ENCODE measurements at regions not wholly inside any gene's neighbourhood (a gene's known extent, or its start where the extent isn't known, plus 50 kb on each side); places are given as distances from the start of the nearest gene placed in this dataset.

DNA sequence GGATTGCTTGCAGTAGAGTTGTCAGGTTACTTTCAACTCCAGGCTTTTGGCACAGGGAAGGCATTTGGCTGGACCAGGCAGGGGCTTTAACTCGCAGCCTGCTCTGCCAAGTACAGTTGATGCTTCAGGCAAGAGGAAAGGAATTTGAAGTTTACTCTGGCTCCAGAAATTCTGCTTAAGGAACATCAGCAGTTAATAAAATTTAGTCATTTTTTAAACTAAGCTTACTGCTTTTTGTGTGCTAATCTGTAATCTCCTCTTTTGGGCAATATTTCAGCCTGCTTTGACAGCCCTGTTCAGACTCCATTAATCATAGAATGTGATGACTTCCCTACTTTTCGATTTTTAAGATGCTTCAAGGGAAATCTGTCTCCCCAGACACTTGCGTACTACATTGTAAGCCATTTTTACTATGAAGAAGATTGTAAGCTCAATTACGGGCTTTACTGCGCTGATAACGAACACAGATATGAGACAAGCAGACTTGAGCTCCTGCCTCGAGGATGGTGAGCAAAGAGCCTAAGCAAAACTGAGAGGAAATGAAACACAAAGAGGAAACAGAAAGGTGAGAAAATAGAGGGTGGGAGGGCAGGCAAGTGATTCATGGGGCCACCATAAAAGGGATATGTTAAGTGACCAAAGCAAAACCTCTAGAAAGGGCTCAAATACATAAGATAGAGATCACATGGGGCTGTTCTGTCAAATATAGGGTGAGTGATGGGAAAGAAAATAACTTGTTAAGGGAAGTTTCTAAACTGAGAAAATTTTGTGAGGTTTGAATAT is 76.6 kb upstream of the VAV3 start:
- H3K4me3 ChIP-seq (ENCODE audit: low read length), result no peak overlapping the region
- no peak overlapping the region for H3K27ac ChIP-seq (ENCODE audit: low read depth, low read length)
- 86% methylated on average over 7 of the region's 7 CpGs for WGBS
- H3K36me3 ChIP-seq (ENCODE audit: insufficient read depth, low read length), result no peaks in the 10 kb centered on the region
- H3K27me3 ChIP-seq (ENCODE audit: insufficient read depth, low read length), result no peaks in the 10 kb centered on the region
- H3K4me1 ChIP-seq (ENCODE audit: insufficient read depth, low read length), result peaks cover 6% of the 10 kb centered on the region
- H3K9me3 ChIP-seq (ENCODE audit: insufficient read depth, low read depth, low read length), result no peaks in the 10 kb centered on the region
- no peak overlapping the region for H3K9ac ChIP-seq (ENCODE audit: low read depth, low read length)

DNA sequence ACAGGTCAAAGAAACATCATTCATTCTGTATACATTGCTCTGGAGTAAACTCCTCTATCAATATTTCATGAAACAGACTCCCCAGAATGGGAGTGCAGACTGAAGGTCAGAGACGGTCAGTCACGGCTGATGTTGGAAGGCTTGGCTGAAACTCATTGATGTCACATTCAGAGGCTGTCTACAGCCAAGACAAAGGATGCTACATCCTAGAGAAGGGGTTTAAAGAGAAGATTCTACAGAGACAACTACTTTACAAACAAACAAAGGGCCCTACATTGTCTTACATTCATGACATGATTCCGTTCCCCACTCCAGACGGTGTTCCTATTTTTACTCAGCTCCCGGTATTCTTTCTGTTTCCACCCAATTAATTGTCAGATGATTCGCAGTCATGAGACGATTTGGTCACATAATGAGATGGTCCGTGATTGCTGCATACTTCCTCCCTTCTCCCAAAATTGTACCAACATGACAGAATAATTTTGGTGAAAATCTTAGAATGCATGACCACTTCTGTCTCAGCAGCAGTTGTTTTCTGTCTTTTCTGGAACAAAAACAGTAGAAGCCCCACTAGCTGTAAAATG is 73.8 kb upstream of the VAV3 start:
- H3K4me3 ChIP-seq (ENCODE audit: low read length), result no peak overlapping the region
- H3K9me3 ChIP-seq (ENCODE audit: insufficient read depth, low read depth, low read length), result no peaks in the 10 kb centered on the region
- H3K4me1 ChIP-seq (ENCODE audit: insufficient read depth, low read length), result peaks cover 6% of the 10 kb centered on the region
- 92% methylated on average over 8 of the region's 8 CpGs for WGBS
- no peak overlapping the region for H3K27ac ChIP-seq (ENCODE audit: low read depth, low read length)
- H3K9ac ChIP-seq (ENCODE audit: low read depth, low read length), result no peak overlapping the region
- no peaks in the 10 kb centered on the region for H3K36me3 ChIP-seq (ENCODE audit: insufficient read depth, low read length)
- H3K27me3 ChIP-seq (ENCODE audit: insufficient read depth, low read length), result no peaks in the 10 kb centered on the region

DNA sequence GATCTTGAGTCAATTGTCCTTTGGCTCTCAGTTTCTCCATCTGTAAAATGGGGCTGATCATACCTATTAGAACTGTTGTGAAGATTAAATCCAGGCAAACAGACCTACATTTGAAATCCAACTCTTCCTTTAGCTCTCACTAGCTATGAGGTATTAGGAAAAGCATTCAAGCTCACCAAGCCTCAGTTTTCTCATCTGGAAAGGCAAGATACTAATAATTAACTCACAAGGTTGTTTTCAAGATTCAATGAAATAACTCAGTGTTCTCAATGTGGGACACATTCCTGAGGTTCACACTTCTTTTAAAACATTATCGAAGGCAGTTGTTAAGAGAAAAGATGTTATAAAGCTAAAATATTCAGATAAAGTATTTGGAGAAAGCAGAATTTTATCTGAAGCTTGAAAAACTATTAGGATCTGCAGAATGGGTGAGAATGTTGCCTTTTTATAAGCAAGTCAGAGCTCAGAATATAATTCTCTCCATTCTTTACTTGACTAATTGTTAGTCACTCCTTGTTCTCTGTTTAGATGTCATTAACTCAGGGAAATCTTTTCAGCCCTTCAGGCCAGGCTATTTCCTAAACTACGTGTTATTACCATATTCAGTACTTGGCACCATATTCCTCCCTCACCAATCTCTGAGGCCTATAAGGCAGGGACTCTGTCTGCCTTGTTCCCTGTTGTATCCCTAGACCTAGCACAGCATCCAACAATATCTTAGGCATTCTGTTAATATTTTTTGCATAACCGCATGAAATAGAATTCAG is 72.0 kb upstream of the VAV3 start:
- Histone ChIP-seq H3K9ac (ENCODE audit: low read depth, low read length) (no peak overlapping the region), H3K9me3 (ENCODE audit: insufficient read depth, low read depth, low read length) (no peaks in the 10 kb centered on the region), H3K27ac (ENCODE audit: low read depth, low read length) (no peak overlapping the region), H3K27me3 (ENCODE audit: insufficient read depth, low read length) (no peaks in the 10 kb centered on the region), H3K4me1 (ENCODE audit: insufficient read depth, low read length) (peaks cover 6% of the 10 kb centered on the region), H3K36me3 (ENCODE audit: insufficient read depth, low read length) (no peaks in the 10 kb centered on the region), H3K4me3 (ENCODE audit: low read length) (no peak overlapping the region)
- WGBS, result 92% methylated on average over 2 of the region's 3 CpGs

DNA sequence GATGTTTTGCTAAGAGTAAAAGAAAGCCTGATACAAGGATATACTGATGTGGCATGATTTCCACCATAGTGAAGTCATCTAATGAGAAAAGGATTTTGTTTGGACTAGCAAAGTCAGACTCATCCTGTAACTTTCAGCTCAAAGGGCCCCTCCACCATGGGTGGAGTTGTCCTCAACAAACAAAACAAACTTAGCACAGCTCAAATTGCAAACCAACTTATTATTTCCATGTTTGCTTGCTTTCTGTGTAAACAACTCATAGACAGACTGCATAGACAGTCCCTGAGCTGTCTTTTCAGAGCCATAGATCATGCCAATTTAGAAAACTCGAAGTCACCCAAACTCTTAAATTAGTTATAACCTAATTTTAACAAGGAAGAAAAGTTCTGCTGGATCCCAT is 69.4 kb upstream of the VAV3 start:
- WGBS, result 80% methylated on average over 1 of the region's 1 CpG
- Histone ChIP-seq H3K9ac (ENCODE audit: low read depth, low read length) (no peak overlapping the region), H3K4me1 (ENCODE audit: insufficient read depth, low read length) (no peaks in the 10 kb centered on the region), H3K27ac (ENCODE audit: low read depth, low read length) (no peak overlapping the region), H3K36me3 (ENCODE audit: insufficient read depth, low read length) (no peaks in the 10 kb centered on the region), H3K27me3 (ENCODE audit: insufficient read depth, low read length) (no peaks in the 10 kb centered on the region), H3K4me3 (ENCODE audit: low read length) (no peak overlapping the region), H3K9me3 (ENCODE audit: insufficient read depth, low read depth, low read length) (no peaks in the 10 kb centered on the region)

DNA sequence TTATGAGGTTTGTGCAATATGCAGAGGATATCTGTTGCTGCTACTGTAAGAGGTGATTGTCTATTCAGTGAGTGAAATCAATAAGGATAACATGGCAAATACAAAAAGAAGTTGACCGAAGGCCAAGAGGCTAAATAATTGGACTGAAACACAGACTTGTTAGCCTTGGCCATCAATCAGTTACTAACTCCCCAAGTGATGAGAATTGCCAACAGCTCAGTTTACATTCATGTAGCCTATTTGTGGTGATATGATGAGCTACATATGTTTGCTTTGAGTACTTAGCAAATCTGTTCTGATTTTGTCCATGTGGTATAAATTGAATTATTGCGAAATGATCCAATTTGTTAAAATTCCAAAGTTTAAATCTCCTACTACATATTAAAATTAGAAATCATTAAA is 68.6 kb upstream of the VAV3 start:
- 92% methylated on average over 1 of the region's 2 CpGs for WGBS
- Histone ChIP-seq H3K27me3 (ENCODE audit: insufficient read depth, low read length) (no peaks in the 10 kb centered on the region), H3K27ac (ENCODE audit: low read depth, low read length) (no peak overlapping the region), H3K36me3 (ENCODE audit: insufficient read depth, low read length) (no peaks in the 10 kb centered on the region), H3K9me3 (ENCODE audit: insufficient read depth, low read depth, low read length) (no peaks in the 10 kb centered on the region), H3K4me3 (ENCODE audit: low read length) (no peak overlapping the region), H3K4me1 (ENCODE audit: insufficient read depth, low read length) (no peaks in the 10 kb centered on the region), H3K9ac (ENCODE audit: low read depth, low read length) (no peak overlapping the region)

DNA sequence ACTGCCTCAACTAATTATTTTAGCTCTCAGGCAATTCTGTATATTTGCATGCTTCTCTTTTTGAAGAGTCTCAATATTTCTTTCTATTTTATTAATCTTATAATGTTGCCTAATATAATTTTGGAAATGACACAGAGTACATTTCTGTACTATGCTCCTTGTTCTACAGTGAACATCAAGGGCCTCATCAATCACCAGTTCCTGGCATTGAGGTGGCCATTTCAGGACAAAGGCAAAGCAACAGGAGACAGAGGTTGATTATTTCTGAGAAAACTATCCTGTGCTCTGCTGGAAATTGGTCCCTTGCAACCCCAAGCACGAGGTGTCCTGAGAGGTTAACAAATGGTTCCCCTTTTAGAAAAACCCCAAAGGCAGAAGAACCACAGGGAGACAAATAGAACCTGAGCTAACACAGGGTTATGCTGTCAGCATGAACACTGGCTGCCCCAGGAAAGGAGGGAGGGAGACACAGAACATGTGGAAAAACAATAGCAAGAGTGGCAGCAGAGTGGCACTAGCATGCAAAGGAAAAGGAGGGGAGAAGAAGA is 63.9 kb upstream of the VAV3 start:
- Histone ChIP-seq H3K27me3 (ENCODE audit: insufficient read depth, low read length) (no peaks in the 10 kb centered on the region), H3K27ac (ENCODE audit: low read depth, low read length) (no peak overlapping the region), H3K9me3 (ENCODE audit: insufficient read depth, low read depth, low read length) (no peaks in the 10 kb centered on the region), H3K4me3 (ENCODE audit: low read length) (no peak overlapping the region), H3K4me1 (ENCODE audit: insufficient read depth, low read length) (no peaks in the 10 kb centered on the region), H3K36me3 (ENCODE audit: insufficient read depth, low read length) (no peaks in the 10 kb centered on the region), H3K9ac (ENCODE audit: low read depth, low read length) (no peak overlapping the region)
- WGBS, result 82% methylated on average over 1 of the region's 1 CpG

DNA sequence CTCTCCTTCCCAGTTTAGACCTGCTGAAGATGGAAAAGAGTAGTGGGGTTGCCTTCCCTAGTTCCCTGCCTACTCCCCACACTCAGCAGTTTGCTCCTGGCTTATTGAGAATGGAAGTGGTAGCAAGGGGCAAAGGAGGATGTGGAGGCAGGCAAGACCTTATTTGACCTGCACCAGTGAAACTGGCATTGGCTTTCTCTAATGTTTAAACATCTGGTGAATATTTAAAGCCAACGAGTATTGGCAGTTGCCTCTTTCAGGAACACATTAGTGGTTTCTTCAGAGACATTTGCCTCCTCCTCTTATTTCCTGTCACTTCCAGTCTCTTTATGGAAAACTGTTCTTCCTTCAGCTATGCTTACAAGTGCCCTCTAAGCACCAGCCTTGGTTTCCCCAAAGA is 62.4 kb upstream of the VAV3 start:
- Histone ChIP-seq H3K36me3 (ENCODE audit: insufficient read depth, low read length) (no peaks in the 10 kb centered on the region), H3K4me1 (ENCODE audit: insufficient read depth, low read length) (no peaks in the 10 kb centered on the region), H3K27ac (ENCODE audit: low read depth, low read length) (no peak overlapping the region), H3K27me3 (ENCODE audit: insufficient read depth, low read length) (no peaks in the 10 kb centered on the region), H3K9me3 (ENCODE audit: insufficient read depth, low read depth, low read length) (no peaks in the 10 kb centered on the region; the same call in 1 of the 2 replicates), H3K9ac (ENCODE audit: low read depth, low read length) (no peak overlapping the region), H3K4me3 (ENCODE audit: low read length) (no peak overlapping the region)
- whole genome bisulfite sequencing, result 95% methylated on average over 1 of the region's 1 CpG

DNA sequence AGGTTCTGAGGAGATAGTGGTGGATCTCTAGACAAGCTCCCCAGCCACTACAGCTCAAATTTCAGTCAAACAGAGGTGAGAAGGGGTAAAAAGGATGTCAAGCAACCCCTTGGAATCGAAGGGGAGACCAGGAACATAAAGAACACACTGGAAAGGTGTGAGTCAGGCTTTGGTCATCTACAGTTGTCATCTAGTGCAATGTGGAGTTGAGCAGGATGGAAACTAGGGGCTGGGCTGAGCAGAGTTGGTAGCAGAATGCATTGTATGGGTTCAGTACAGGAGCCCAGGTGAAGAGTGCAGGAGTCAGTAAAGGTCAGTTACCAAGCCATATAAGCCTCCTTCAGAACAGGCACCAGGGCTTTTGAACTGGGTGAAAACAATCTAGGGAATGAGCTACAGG is 52.7 kb upstream of the VAV3 start:
- H3K36me3 ChIP-seq (ENCODE audit: insufficient read depth, low read length), result no peaks in the 10 kb centered on the region
- WGBS, result 81% methylated on average over 1 of the region's 1 CpG
- H3K4me1 ChIP-seq (ENCODE audit: insufficient read depth, low read length), result no peaks in the 10 kb centered on the region
- no peak overlapping the region for H3K27ac ChIP-seq (ENCODE audit: low read depth, low read length)
- no peak overlapping the region for H3K4me3 ChIP-seq (ENCODE audit: low read length)
- no peak overlapping the region for H3K9ac ChIP-seq (ENCODE audit: low read depth, low read length)
- no peaks in the 10 kb centered on the region for H3K27me3 ChIP-seq (ENCODE audit: insufficient read depth, low read length)
- no peaks in the 10 kb centered on the region for H3K9me3 ChIP-seq (ENCODE audit: insufficient read depth, low read depth, low read length)

DNA sequence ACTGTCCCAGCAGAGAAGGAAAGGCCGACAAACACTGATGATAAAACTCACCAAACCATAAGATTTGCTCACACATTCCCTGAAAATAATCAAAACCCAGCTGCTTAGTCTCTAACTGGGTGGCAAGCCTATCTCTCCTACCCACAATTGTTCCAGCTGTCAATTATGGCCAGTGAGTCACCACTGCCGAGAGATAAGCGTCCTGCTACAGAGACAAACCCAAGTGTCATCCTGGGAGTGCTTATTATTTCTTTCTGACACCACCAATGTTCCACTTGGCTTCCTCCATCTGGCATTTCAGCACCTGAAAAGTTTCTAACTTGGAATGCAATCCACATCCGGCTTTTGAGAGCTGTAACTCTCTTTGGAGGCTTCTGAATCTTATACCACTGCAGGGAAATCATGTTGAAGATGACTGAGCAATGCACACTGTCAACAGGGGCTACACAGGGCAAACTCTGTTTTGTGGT is 51.5 kb upstream of the VAV3 start:
- no peaks in the 10 kb centered on the region for H3K9me3 ChIP-seq (ENCODE audit: insufficient read depth, low read depth, low read length)
- no peak overlapping the region for H3K4me3 ChIP-seq (ENCODE audit: low read length)
- 72% methylated on average over 4 of the region's 4 CpGs for WGBS
- H3K4me1 ChIP-seq (ENCODE audit: insufficient read depth, low read length), result no peaks in the 10 kb centered on the region
- H3K9ac ChIP-seq (ENCODE audit: low read depth, low read length), result no peak overlapping the region
- no peaks in the 10 kb centered on the region for H3K27me3 ChIP-seq (ENCODE audit: insufficient read depth, low read length)
- H3K27ac ChIP-seq (ENCODE audit: low read depth, low read length), result no peak overlapping the region
- H3K36me3 ChIP-seq (ENCODE audit: insufficient read depth, low read length), result no peaks in the 10 kb centered on the region

Data from HUES64 (cell line).